Endothelial cell (in vitro differentiated cells): ENCODE measurements at regions not wholly inside any gene's neighbourhood (a gene's known extent, or its start where the extent isn't known, plus 50 kb on each side); places are given as distances from the start of the nearest gene placed in this dataset.

ENCODE experiments used
- DNase-seq: peaks from one replicate; pipeline ENCODE4 v3.0.0; 2021; ENCODE audit warnings: low spot score
- H3K27ac Mint-ChIP-seq: one replicate; pipeline ENCODE4 v1.8.0; 2021; ENCODE audit warnings: mixed read lengths, inconsistent platforms; ENCODE audit not compliant: unreplicated experiment
- H3K27me3 Mint-ChIP-seq: one replicate; pipeline ENCODE4 v1.8.0; 2021; ENCODE audit warnings: mild to moderate bottlenecking, moderate library complexity, mixed read lengths, inconsistent platforms; ENCODE audit not compliant: unreplicated experiment
- H3K36me3 Mint-ChIP-seq: one replicate; pipeline ENCODE4 v1.8.0; 2021; ENCODE audit warnings: mild to moderate bottlenecking, low read depth, mixed read lengths, inconsistent platforms; ENCODE audit not compliant: unreplicated experiment
- H3K4me1 Mint-ChIP-seq: one replicate; pipeline ENCODE4 v1.8.0; 2021; ENCODE audit warnings: mild to moderate bottlenecking, mixed read lengths, inconsistent platforms; ENCODE audit not compliant: unreplicated experiment
- H3K4me3 Mint-ChIP-seq: one replicate; pipeline ENCODE4 v1.8.0; 2021; ENCODE audit warnings: mild to moderate bottlenecking, mixed read lengths, inconsistent platforms; ENCODE audit not compliant: unreplicated experiment
- H3K9me3 Mint-ChIP-seq: one replicate; pipeline ENCODE4 v1.8.0; 2021; ENCODE audit warnings: mixed read lengths, inconsistent platforms; ENCODE audit not compliant: unreplicated experiment
- TF ChIP-seq, protein P1 (sequence below): fragments of 200-600 bp; sonication (generic); IDR thresholded peaks from one replicate; pipeline ENCODE4 v1.5.0; 2021; ENCODE audit warnings: antibody characterized with exemption; ENCODE audit not compliant: unreplicated experiment

DNA sequence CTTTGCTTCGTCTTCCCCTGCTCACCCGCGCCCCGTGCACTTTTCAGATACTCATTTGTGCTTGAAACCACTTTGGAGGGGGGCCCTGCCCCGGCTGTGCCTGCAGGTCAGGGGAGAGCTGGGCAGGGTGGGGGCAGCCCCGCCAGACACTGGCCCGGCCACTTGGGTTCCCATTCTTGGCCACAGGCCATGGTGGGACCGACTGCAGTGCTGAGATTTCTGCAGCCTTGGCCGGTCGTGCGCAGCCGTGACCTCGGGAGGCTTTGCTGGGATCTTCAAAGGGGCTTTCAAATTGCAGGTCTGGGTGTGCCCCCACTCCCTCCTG lies 54.5 kb upstream of the TTC34 start:
- TF ChIP-seq, protein P1, sequence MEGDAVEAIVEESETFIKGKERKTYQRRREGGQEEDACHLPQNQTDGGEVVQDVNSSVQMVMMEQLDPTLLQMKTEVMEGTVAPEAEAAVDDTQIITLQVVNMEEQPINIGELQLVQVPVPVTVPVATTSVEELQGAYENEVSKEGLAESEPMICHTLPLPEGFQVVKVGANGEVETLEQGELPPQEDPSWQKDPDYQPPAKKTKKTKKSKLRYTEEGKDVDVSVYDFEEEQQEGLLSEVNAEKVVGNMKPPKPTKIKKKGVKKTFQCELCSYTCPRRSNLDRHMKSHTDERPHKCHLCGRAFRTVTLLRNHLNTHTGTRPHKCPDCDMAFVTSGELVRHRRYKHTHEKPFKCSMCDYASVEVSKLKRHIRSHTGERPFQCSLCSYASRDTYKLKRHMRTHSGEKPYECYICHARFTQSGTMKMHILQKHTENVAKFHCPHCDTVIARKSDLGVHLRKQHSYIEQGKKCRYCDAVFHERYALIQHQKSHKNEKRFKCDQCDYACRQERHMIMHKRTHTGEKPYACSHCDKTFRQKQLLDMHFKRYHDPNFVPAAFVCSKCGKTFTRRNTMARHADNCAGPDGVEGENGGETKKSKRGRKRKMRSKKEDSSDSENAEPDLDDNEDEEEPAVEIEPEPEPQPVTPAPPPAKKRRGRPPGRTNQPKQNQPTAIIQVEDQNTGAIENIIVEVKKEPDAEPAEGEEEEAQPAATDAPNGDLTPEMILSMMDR, result no peak
- Mint-ChIP-seq H3K27me3 (peaks cover 6% of the 10 kb centered on the region), H3K36me3 (no peaks in the 10 kb centered on the region), H3K4me1 (peaks cover 4% of the 10 kb centered on the region), H3K4me3 (no peak overlapping the region), H3K27ac (no peak overlapping the region), H3K9me3 (peaks cover 9% of the 10 kb centered on the region)
- DNase-seq, result no peak

DNA sequence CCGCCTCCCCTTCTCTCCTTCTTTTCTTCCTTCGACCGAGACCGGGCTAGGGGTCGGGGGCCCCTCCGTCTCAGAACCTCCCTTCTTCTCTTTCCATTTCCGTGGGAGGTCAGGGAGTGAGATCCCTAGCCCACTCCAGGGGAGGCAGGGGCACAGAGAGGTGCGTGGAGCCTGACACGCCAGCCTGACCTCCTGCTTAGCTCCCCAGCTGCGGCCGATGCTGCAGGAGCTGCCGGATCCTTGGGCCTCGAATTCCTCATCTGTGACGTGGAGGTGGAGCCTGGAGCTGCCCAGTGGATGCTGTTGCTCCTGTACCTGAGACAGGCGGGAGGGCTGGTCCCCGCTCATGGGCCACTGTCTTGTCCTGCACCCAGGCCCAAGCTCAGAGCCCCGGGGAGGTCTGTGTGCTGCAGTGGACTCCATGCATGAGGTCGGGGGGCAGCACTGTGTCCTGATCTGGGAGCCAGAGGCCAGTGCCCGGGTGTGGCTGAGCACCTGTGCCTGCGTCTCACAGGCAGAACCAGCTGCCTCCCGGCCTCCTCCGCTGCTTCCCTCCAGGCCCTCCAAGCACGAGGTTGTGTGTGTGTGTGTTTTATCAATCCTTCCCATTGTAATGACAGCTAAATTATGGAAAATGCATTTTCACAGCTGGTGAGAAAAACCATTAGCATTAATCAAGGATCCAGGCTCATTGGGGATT lies 55.3 kb upstream of the TTC34 start:
- Mint-ChIP-seq H3K27me3 (peaks cover 4% of the 10 kb centered on the region), H3K9me3 (peaks cover 9% of the 10 kb centered on the region), H3K4me1 (peaks cover 4% of the 10 kb centered on the region), H3K4me3 (peak overlapping the region; percentile 56), H3K36me3 (no peaks in the 10 kb centered on the region), H3K27ac (no peak overlapping the region)
- no peak for DNase-seq
- TF ChIP-seq, protein P1, result no peak

DNA sequence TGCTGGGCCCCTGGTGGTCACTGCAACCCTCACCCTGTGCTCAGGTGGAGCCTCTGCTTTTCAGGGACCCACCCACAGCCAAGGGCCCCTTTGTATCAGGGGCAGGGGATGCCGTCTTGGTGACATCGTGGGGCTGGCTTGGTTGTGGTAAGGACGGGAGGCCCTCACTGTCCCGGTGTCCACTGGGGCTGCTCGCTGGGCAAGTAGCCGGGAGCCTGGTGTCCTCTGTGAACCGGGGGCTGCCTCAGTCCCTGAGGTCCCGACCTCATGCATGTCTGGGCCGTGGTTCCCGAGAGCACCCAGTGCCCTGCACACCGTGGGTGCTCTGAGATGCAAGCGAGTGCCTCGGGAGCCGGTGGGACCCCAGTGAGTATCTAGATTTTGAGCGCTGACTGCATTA lies 56.0 kb upstream of the TTC34 start:
- Mint-ChIP-seq H3K9me3 (peaks cover 9% of the 10 kb centered on the region), H3K27ac (no peak overlapping the region), H3K36me3 (no peaks in the 10 kb centered on the region), H3K4me3 (no peak overlapping the region), H3K27me3 (peaks cover 4% of the 10 kb centered on the region), H3K4me1 (peaks cover 4% of the 10 kb centered on the region)
- DNase-seq, result no peak
- TF ChIP-seq, protein P1, result no peak

DNA sequence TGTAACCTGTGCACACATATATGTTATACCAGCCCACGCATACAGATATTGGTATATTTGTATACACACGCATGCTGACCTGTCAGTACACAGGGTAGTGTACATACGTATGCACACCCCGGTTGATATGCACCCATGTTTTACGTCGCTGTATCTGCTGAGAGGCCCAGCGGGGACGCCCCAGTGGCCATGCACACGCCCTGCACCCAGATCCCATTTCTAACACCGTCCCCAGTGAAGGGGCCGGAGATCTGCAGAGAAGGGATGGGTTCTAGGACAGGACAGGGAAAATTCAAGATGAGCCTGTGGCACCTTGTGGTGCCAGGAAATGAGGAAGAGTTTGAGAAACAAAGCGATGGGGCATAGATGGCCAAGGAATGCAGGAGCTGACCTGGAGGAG lies 57.2 kb upstream of the TTC34 start:
- Mint-ChIP-seq H3K4me1 (peaks cover 4% of the 10 kb centered on the region), H3K4me3 (no peak overlapping the region), H3K9me3 (peaks cover 9% of the 10 kb centered on the region), H3K27me3 (peaks cover 4% of the 10 kb centered on the region), H3K27ac (no peak overlapping the region), H3K36me3 (no peaks in the 10 kb centered on the region)
- DNase-seq, result no peak
- TF ChIP-seq, protein P1, result no peak

DNA sequence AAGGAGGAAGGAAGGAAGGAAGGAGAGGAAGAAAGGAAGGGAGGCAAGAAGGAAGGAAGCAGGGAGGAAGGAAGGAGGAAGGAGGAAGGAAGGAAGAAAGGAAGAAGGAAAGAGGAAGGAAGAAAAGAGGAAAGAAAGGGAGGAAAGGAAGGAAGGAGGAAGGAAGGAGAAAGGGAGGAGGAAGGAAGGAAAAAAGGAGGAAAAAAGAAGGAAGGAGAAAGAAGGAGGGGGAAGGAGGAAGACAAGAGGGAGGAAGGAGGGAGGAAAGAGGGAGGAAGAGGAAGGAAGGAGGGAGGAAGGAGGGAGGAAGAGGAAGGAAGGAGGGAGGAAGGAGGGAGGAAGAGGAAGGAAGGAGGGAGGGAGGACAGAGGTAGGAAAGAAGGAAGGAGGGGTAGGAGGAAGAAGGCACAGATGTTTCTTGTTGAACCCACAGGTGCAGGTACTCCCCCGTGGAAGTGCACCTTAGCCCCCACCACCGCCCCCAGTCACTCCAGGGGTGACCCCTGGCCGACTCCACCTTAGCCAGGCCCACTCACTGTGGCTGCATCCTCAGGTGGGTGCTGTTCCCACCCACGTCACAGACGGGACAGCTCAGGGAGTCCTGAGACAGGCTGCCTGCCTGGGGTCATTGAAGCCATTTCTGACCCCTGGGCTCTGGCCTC lies 57.9 kb upstream of the TTC34 start:
- H3K9me3 Mint-ChIP-seq, result peaks cover 9% of the 10 kb centered on the region
- H3K4me3 Mint-ChIP-seq, result no peak overlapping the region
- no peak overlapping the region for H3K27ac Mint-ChIP-seq
- TF ChIP-seq, protein P1, result no peak
- H3K27me3 Mint-ChIP-seq, result peaks cover 4% of the 10 kb centered on the region
- peaks cover 4% of the 10 kb centered on the region for H3K4me1 Mint-ChIP-seq
- DNase-seq, result no peak
- no peaks in the 10 kb centered on the region for H3K36me3 Mint-ChIP-seq
